NCI-H1930 (cell line): ENCODE measurements at regions not wholly inside any gene's neighbourhood (a gene's known extent, or its start where the extent isn't known, plus 50 kb on each side); places are given as distances from the start of the nearest gene placed in this dataset.
"Not testable (repeated sequence)": the region's sequence is repeated elsewhere in the genome, so short reads cannot be mapped to it uniquely, and the experiment has no call there.

Experiments used
- DNase-seq, 2 experiments: peaks; one replicate each; lab custom pipeline; 2025; lab: John Stamatoyannopoulos, UW

GRCh38 chr5:9731159-9731558 lies 101.0 kb upstream of the TAS2R1 start:
- no peak for DNase-seq

- no peak for DNase-seq
These were observed 98.1 kb upstream of the TAS2R1 start for GRCh38 chr5:9728261-9728660.

- no peak for DNase-seq
These were observed 96.8 kb upstream of the TAS2R1 start for GRCh38 chr5:9726931-9727330.

GRCh38 chr5:9725265-9725664 lies 95.1 kb upstream of the TAS2R1 start:
- DNase-seq: not testable (repeated sequence)

GRCh38 chr5:9724707-9725106 lies 94.6 kb upstream of the TAS2R1 start:
- DNase-seq: no peak

- no peak for DNase-seq
These were observed 92.5 kb upstream of the TAS2R1 start for GRCh38 chr5:9722601-9723180.

- no peak for DNase-seq
These were observed 91.0 kb upstream of the TAS2R1 start for GRCh38 chr5:9721161-9721560.

GRCh38 chr5:9720361-9720760 lies 90.2 kb upstream of the TAS2R1 start:
- DNase-seq: no peak

- no peak for DNase-seq
These were observed 86.7 kb upstream of the TAS2R1 start for GRCh38 chr5:9716838-9717281.

- no peak for DNase-seq
These were observed 85.8 kb upstream of the TAS2R1 start for GRCh38 chr5:9715891-9716335.

GRCh38 chr5:9713959-9714586 lies 83.9 kb upstream of the TAS2R1 start:
- DNase-seq: no peak

GRCh38 chr5:9713356-9713755 lies 83.2 kb upstream of the TAS2R1 start:
- DNase-seq: no peak

GRCh38 chr5:9712911-9713310 lies 82.8 kb upstream of the TAS2R1 start:
- no peak for DNase-seq

GRCh38 chr5:9712506-9712905 lies 82.4 kb upstream of the TAS2R1 start:
- DNase-seq: no peak

- no peak for DNase-seq
These were observed 79.9 kb upstream of the TAS2R1 start for GRCh38 chr5:9710069-9710468.

GRCh38 chr5:9707732-9708462 lies 77.7 kb upstream of the TAS2R1 start:
- DNase-seq: no peak

- no peak for DNase-seq
These were observed 69.5 kb upstream of the TAS2R1 start for GRCh38 chr5:9699681-9700080.

GRCh38 chr5:9698841-9699240 lies 68.7 kb upstream of the TAS2R1 start:
- no peak for DNase-seq

- DNase-seq: no peak
These were observed 68.1 kb upstream of the TAS2R1 start for GRCh38 chr5:9698125-9698826.

- DNase-seq: no peak
These were observed 62.4 kb upstream of the TAS2R1 start for GRCh38 chr5:9692576-9692975.

GRCh38 chr5:9691261-9691660 lies 61.1 kb upstream of the TAS2R1 start:
- DNase-seq: no peak

- no peak for DNase-seq
These were observed 60.6 kb upstream of the TAS2R1 start for GRCh38 chr5:9690751-9691150.

- DNase-seq: no peak
These were observed 56.1 kb upstream of the TAS2R1 start for GRCh38 chr5:9686216-9686615.
